GM19397 (cell line): ENCODE measurements at regions not wholly inside any gene's neighbourhood (a gene's known extent, or its start where the extent isn't known, plus 50 kb on each side); places are given as distances from the start of the nearest gene placed in this dataset.

Experiments used
- ATAC-seq: cut with Tn5 transposase; IDR thresholded peaks from one replicate; pipeline ENCODE4 v1.9.1; 2021; ENCODE audit warnings: mild to moderate bottlenecking, moderate library complexity; ENCODE audit not compliant: unreplicated experiment

GRCh38 chr6:169937389-169938261 is 186.2 kb downstream of the ERMARD start:
- ATAC-seq, result no peak

DNA sequence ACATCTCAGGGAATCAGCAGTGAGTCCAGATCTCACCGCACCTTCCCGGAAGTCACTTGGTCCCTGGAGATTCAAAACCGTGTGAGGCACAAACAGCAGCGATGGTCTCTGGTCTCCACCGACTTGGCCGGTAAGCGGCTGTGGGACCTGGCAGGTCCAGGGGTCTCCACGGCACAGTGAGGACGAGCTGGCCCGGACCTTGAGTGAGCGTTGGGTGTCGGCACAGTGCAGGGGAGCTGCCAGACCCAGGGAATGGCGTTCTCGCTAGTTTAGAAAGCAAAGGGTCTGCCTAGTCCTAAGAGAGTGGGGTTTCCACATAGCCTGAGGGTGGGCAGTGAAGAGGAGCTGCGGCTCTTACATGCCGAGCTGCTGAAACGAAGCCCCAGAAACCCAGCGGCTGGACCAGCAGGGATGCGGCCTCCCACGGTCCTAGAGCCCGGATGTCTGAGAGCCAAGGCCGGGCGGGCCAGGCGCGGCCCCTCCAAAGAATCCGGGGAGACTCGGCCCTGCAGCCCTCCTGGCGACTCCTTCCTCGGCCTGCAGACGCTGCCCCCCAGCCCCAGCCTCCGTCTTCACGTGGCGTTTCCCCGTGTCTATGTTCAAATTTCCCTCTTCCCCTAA is 185.0 kb downstream of the ERMARD start:
- no peak for ATAC-seq

- no peak for ATAC-seq
Observed at GRCh38 chr6:169935861-169936260, 184.4 kb downstream of the ERMARD start.

- ATAC-seq, result no peak
Observed at GRCh38 chr6:169935348-169935718, 183.9 kb downstream of the ERMARD start.

GRCh38 chr6:169934699-169935347 is 183.4 kb downstream of the ERMARD start:
- ATAC-seq, result no peak

DNA sequence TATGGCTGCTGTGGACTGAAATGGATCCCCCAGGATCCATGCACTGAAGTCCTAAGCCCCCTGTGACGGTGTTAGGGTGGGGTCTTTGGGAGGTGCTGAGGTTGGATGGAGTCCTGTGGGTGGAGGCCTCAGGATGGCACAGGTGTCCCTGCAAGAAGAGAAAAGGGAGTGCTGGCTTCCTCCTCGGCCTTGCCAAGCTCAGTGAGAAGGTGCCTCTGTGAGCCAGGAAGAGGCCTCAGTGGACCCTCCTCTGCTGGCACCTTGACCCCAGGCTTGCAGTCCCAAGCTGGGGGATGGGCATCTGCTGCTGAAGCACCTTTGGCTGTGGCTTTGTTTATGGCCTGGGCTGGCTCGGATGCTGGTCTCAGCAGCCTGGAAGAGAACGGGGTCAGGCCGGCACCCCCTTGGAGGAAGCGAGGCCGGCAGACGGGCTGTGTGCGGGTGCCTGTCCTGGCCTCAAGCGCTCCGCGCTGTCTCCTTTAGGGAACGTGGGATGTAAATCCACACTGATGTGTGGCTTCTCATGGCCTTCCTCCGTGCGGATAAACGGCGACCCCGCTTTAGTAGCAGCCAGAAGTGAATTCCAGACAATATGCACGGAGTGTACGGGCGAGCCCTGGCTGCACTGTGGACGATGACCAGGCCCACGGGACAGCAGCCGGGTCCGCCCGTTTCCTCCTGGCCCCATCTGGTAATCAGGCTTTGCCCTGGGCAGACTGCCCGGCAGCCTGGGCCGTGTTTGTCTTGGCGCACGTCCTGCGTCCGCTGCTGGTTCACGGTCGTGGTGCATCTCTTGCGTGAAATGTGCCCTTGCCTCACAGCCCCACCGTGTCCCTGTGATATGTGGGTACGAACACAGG is 182.6 kb downstream of the ERMARD start:
- ATAC-seq, result no peak

GRCh38 chr6:169933251-169933821 is 181.9 kb downstream of the ERMARD start:
- ATAC-seq, result no peak

- no peak for ATAC-seq
Observed at GRCh38 chr6:169932491-169932890, 181.1 kb downstream of the ERMARD start.

- no peak for ATAC-seq
Observed at GRCh38 chr6:169931261-169931660, 179.8 kb downstream of the ERMARD start.

DNA sequence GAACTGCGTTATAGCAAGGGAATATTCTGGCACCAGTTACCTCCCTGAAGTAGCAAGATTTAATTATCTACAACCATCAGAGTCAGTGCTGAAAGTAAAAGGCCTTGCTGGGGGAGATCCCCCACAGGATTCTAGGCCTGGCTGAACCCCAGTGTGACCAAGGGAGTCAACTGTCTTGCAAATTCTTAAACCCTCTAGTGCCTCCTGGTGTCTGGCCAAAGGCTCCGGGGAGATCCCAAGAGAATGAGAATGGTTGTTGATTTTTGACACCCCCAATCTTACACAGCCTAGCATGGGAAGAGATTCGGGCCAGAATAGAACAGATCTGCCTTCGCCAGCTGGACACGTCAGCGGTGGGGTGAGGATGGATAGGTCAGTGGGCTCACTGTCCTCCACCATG is 179.4 kb downstream of the ERMARD start:
- no peak for ATAC-seq

DNA sequence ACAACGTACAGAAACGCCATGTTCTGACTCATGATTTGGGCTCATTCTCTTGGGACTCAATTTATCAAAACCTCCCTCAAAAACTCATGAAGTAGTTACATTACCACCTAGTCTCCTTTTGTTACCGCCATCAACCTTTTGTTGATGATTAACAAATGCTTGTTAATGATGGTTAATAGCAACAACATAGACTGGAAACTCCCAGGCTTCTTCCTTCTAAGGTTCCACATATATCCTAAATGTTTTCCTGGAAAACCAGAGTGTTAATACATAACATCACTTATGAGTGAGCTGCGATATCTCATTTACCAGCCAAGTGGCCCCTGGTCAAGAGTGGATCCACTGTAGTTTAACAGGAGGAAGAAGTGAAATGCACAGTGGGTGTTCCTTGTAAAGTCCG is 176.3 kb downstream of the ERMARD start:
- no peak for ATAC-seq

DNA sequence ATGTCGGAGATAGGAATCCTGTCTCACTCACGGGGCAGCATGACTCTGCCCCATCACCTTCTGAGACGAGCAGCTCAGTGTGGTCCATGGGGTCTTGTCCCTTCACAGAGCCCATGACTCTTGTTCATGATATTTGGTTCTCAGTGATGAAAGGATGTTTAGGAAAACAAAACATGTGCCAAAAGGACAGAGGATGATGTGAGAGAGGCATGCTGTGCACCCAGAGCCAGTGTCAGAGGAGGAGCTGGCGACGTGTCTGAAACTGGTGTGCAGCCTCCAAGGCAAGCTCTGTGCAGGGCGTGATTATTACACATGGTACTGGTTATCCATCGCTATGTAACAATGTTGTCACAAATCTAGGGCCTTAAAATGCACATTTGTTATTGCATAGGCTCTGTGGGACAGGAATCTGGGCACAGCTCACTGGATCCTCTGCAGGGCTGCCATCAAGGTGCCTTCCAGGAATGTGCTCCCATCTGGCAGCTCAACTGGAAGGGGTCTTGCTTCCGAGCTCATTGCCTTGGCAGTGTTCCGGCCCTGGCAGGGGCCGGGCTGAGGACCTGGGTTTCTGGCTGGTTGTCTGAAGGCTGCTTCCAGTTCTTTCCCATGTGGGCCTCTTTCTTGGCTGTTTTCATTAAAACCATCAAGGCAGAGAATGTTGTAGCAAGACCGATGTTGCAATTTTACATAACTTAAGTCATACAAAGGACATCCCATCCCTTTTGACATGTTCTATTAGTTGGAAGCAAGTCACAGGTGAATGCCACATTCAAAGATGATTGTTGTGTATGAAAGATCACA is 175.4 kb downstream of the ERMARD start:
- ATAC-seq, result no peak

GRCh38 chr6:169923468-169924464 is 172.3 kb downstream of the ERMARD start:
- ATAC-seq, result no peak

DNA sequence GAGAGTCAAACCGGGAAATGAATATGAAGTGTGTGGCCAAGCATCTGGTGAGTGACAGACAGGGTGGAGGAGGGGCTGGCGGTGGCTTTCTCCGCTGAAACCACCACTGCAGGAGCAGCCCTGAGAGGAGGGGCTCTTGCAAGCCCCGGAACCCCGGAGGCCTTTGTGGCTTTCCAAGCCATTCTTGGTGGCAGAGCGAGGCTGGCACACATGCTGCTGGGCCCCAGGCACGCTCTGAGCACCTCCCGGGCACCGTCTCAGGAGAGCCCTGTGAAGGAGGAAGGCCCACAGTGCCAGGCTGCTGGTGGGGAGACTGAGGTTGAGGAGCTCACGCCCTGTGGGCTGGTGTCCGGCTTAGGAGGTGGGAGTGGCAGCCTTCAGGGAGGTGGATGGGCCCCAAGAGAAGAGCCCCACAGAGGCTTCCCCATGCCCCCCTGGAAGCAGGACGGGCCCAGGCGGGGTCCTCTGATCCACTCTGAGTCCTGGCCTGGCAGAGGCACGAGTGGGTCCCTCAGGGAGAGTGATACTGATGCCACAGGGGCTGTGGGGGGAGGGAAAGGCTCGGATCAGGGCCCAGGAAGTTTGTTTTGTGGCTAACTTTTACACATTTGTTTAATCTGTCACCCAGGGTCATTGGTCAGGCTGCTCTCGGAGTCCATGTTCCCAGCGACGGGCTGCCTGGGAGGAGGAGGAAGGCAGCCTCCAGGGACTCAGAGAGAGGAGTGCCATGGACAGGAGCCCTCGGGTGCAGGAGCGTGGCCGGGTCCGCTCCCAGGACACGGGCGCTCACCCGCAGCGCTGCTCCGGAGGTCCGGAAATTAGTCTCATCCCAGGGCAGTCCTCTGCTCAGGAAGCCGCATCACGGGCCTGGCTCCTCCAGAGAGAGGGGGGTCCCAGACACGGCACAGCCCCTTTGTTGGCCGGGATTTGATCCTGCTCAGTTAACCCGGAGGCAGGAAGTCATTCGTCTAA is 170.7 kb downstream of the ERMARD start:
- ATAC-seq, result no peak

- no peak for ATAC-seq
Observed at GRCh38 chr6:169921217-169921616, 169.8 kb downstream of the ERMARD start.

DNA sequence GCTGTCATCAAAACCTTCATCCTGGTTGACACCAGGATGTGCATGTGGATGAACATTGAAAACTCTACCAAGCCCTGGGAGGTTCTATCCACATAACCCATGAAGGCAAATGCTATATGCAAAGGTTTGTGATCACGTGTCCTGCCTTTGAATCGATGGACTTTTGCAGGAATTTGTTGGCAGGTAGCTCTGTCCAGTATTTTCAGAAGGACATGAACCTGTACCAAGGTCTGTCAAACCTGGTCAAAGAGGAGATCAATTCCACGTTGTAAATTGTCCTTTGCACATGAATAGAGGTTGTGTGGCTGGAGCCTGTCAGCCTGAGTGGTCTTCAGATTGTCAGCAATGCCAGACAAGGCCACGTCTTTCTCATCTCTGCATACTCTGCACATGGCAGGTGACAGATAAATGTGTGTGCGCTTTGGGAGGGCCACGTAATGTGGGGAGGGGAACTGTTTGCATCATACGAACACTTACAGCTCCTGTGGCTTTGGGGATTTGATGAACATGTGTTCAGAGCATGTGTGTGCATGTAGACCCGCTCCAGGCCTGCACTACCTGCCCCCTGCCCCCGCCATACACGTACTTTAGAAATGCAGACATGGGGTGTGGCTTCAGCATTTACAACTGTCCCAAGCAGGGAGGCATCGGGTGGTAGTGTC is 169.1 kb downstream of the ERMARD start:
- no peak for ATAC-seq

DNA sequence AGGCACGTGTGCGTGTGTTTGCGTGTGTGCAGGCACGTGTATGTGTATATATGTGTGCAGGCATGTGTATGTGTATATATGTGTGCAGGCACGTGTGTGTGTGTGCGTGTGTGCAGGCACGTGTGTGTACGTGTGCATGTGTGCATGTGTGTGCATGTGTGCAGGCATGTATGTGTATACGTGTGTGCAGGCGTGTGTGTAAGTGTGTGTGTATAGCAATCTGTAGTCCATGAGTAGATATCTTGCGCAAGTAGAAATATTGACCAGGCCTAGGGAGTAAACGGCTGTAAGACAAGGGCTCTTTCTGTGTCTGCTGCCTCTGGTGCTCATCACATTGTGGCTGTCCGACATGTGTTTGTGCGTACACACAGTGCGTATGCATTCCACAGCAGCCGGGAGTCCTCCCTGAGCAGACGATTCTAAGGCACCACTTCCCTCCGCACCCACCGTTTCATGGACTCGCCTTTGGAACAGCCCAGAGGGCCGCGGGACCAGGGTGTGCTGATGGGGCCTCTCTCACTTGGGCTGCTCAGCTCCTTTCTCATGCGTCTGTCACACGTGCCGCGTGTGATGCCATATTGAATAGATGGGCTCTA is 167.6 kb downstream of the ERMARD start:
- ATAC-seq, result no peak
